ENCODE measurements at regions not wholly inside any gene's neighbourhood (a gene's known extent, or its start where the extent isn't known, plus 50 kb on each side); places are given as distances from the start of the nearest gene placed in this dataset.

DNA sequence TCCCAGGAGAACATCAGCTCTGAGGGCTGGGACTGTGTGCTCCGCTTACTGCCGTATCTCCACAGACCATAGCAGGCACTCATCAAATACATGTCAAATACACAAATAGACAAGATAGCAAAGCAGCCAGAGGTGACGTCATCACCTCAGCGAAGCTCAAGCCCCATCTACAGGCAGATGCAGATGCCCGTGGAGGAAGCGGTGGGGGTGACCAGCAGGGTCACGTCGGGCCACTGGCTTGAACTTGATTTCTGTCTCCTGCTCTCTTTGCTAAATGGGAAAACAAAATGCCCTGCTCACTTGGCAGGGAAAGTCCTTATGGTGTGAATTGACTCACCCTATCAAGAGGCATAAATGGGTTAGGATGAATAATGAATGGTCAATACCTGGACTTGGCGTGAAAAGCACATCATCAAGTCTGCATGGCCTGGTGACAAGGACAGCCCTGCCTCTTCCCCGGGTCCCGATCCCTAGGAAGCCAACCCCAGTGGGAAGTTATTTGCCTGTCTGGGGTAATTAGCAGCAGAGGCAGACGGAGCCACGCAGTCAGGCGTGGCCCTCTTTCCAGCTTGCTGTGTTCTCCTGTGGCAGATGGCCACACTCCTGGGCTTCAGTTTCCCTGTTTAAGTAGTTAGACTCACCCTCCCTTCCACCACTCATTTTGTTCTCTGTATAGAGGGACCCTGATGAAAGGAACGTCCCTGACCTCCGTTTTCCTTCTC, 536.0 kb downstream of the NPHP4 start:
- DNase-seq: no peak

GRCh38 chr1:5455651-5456050, 536.6 kb downstream of the NPHP4 start:
- DNase-seq: no peak

GRCh38 chr1:5455056-5455455, 537.2 kb downstream of the NPHP4 start:
- DNase-seq: no peak

DNA sequence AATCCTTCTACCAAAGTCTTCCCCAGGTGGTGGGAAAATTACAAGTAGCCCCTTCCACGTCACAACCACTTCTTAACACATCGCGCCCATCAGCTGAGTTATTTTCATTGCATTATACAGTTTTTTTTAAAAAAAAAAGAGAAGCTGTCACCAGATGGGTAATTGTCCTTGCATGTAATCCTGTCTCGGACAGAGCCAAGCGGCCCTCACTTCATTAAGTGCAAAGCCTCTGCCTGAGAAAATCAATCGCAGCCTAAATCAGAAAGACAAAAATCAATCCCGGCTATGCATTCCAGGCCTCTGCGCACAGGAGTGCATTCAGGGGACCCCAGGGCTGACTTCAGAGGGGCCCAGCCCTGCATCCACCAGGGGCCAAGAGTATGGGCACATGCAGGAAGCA, 538.9 kb downstream of the NPHP4 start:
- DNase-seq: no peak

DNA sequence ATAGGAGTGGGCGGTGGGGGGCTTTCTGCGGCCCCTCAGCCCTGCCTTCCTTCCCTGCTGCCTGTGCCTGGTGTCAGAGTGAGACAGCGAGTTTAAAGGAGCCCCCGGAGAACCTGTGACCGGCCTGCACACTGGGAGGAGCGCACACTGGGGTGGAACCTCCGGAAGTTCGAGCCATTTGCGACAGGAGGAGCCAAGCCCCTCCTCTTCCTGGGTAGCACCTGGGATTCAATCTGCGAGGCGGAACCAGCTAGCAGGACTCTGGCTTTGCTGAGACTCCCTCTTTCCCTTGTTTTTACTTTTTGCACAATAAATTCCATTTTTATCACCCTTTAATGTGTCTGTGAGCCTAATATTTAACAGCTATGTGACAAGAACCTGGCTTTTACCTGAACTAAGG, 540.6 kb downstream of the NPHP4 start:
- no peak for DNase-seq

- no peak for DNase-seq
Observed at GRCh38 chr1:5448486-5448885, 543.7 kb downstream of the NPHP4 start.

DNA sequence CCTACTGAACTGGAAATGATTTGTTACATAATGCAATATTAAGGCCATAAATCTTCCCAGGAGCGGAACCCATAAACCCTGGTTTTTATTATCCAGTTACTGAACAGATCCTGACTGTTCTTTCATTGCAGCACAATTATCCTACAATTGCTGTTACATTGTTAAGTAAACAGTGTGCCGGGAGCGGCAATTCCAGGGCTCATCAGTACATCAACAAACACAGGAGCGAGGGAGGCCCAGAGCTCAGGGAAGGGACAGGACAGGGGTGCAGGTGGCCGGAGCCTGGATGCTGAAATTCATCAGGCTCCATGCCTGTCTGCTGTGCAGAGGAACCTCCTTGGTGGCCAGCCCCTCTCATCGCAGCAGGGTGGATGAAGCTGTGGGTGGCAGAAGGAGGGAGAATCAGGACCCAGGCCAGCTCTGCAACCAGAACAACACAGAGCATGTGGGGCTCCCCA, 544.7 kb downstream of the NPHP4 start:
- no peak for DNase-seq

DNA sequence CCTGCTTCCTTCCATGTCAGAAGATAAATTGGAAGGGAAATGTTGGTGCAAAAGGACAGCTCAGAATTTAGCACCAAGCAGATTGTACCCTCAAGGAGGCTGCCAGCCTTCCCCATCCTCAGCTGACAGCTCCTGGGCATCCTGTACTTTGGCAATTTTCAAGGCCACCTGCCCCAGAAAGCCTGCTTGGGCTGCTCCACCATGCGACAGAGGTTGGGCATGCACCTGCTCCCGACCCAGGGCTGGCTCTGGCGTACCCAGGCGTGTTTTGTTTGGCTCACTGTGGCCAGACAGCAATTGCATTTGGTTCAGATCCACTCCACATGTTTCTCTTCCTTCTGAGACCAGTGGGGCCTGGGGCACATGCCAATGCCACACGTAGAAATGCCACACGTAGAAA, 547.8 kb downstream of the NPHP4 start:
- DNase-seq: no peak

- DNase-seq: no peak
Observed at GRCh38 chr1:5436808-5437207, 555.4 kb downstream of the NPHP4 start.

GRCh38 chr1:5435414-5435813, 556.8 kb downstream of the NPHP4 start:
- no peak for DNase-seq

DNA sequence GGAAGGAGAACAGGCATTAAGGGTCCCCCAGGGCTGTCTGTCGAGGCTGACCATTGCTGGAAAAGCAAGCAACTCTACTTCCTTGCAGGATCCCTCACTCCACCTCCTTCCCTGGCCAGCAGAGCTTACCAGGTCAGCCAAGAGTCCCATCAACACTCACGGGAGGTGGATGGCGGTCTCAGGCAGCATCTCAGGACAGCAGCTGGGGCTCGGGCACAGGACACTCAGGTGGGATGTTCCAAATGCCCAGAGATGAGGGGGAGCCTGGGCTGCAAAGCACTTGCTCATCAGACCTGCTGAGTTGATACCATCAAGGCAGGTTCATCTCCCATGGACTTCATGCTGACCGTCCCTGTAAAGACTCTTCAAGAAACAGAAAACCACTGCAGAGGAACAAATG, 559.8 kb downstream of the NPHP4 start:
- no peak for DNase-seq

DNA sequence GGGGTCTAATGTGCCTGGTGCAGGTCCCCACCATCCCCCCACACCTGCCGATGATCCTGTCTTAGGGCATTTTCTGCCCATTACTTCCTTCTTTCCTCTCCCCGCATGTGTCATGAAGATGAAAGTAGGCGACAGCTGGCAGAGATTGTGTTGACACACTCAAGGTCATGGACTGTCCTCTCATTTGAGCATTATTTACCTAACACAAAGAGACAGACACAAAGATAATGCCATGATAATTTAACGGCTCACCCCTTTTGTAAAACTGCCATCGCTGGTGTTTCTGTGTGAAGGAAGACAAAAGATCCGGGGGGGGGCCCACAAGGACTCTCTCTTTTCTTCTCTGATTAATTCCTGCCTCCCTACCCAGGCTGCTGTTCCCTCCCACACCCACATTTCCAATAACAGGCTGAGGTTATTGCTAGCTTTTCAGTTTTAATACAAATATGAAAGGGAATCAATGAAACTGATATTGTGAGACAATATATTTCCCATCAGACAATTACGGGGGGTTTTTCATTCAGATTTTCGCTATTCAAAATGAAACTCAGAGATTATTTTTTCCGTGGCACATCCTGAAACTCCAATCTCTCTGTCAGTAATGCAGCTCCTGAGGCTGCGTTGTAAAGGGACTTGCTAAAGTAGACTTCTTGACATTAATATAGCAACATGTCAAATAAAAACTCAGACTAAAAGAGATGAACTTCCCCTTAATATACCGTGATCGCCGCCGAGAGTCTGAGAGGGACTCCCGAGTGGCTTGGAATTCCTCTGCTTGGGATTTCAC, 561.1 kb downstream of the NPHP4 start:
- DNase-seq: no peak

DNA sequence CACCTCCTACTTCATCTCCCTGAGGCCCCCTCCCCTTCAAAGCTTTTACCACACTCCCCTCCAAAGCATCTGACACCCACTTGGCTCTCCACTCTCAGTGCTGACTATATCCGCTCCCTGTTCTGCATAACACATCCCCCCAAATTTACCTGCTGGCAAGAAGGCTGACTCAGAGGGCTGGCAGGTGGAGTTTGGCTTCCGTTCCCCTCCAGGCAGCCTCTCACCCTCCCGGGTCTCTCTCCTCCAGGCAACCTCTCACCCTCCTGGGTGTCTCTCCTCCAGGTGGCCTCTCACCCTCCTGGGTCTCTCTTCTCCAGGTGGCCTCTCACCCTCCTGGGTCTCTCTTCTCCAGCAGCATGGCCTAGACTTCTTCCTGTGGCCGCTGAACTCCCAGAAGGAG, 562.1 kb downstream of the NPHP4 start:
- DNase-seq: no peak

DNA sequence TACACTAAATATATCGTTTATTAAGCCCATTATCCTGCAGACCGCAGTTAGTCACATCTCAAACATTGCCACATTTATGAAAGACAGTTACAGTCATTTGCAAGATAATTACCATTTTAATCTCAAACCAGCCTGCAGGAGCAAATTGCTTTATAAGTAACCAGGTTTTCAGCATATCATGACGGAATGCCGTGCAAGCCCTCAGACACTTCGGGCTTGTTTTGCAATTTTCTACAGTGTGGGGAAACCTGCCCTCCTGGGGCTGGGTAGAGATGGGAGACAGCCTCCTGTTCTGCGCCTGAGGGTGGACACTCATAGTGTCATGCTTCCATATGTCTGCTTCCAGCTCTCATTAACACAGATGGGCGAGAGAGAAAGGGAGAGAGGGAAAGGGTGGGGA, 563.9 kb downstream of the NPHP4 start:
- no peak for DNase-seq

DNA sequence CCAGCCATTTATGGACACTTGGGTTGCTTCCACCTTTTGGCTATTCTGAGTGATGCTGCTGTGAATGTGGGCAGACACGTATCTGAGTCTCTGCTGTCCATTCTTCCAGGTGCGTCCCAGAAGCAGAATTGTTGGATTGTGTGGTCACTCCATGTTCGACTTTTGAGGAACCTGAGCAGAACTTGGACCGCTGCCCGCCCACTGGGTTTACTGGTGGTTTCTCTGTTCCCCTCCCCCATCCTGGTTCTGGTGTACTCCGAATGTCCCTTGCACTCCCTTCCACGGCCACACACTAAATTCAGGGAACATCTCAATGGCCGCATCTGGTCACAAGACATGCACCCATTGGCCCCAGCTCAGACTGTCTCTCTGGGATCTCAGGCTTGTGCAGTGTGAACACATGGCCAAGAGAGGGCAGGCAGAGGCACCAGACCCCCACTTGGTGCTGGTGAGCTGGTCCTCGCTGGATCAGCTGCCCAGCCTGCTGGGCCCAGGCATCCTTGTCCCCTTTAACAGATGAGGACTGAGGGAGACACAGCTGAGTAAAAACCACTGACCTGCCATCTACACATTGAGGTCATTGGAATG, 565.1 kb downstream of the NPHP4 start:
- DNase-seq: no peak

GRCh38 chr1:5424802-5425703, 567.2 kb downstream of the NPHP4 start:
- DNase-seq: no peak

DNA sequence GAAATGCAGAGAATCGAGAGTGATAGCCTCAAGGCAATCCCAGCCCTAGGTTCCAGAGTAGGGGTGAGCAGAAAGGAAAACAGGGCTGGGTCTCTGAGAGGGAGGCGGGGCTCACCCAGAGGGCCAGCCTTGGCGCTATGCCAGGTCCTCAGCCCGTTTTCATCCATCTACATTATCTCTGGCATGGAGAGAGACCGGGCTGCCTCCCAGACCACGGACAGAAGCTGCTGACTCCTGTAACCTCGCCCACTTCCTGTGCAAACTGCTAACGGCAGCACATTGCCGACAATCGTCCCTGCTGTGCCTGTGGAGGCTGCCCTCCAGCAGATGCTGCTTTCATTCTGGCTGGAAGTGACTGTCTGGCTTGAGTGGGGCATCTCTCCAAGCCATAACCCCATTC, 569.1 kb downstream of the NPHP4 start:
- DNase-seq: no peak

- DNase-seq: no peak
Observed at GRCh38 chr1:5419501-5419900, 572.7 kb downstream of the NPHP4 start.

DNA sequence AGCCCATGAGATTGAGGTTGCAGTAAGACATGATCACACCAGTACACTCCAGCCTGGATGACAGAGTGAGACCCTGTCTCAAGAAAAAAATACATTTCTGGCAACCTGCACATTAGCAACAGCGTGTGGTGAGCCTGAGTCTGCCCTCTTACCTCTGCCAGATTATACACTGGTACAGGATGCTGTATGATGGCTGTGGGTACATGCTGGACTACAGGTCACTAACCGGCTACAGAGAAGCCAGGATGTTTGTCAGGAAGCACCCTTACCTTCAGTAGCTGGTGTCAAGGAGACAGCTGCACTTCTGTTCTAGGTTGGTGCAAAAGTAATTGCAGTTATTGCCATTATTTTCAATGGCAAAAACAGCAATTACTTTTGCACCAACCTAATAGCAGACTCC, 575.7 kb downstream of the NPHP4 start:
- no peak for DNase-seq

- no peak for DNase-seq
Observed at GRCh38 chr1:5415606-5416005, 576.6 kb downstream of the NPHP4 start.

DNA sequence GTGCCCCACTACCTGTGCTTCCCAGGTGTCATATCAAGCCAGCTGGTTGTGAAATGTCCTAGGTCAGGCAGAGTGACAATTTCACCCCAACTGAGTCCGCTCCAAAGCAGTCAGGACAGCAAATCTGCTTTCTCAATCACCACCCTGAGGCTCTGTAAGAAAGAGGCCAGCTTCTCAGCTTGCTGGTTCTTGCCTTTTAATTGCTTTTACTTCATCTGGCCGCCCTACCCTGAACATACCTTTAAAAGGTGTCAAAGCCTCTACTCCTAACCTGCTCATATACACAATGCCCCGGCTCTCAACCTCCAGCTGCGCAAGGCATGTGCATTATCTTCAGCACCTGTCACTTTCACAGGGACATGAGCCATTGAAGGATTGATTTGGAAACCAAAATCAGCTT, 581.6 kb downstream of the NPHP4 start:
- DNase-seq: no peak

DNA sequence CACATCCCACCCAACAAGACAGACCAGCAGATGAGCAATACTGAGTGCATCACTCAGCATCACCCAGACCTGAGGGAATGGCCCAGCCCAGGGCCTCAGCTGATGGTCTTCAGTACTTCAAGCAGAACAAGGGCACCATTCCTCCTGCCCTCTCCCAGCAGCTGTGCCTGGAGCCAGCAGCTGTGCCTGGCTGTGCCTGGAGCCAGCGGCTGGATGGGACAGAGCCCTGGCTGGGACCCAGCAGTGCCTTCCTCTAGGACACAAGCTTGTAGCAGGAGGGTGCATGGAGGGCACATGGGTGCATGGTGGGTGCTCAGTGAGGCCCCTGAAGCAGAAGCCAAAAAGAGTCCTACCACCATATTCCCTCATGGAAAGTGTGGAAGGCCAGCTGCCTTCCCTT, 583.8 kb downstream of the NPHP4 start:
- no peak for DNase-seq

DNA sequence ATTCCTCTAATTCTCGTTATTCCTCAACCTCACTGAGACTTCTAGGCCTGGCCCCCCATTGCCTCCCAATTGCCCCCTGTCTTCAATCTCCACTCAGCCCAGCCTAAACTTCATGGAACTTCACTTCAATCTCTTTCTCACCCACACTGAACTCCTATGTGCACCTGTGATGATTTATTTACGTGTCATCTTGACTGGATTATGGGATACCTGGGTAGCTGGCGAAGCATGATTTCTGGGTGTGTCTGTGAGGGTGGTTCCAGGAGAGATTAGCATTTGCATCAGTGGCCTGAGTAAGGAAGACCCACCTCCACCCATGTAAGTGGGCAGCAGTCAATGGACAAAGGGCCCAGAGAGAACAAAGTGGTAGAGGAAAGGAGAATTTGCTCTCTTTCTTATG, 587.0 kb downstream of the NPHP4 start:
- DNase-seq: no peak
